ENCODE measurements at regions not wholly inside any gene's neighbourhood (a gene's known extent, or its start where the extent isn't known, plus 50 kb on each side); places are given as distances from the start of the nearest gene placed in this dataset.

GRCh38 chr7:12007576-12007975 lies 175.6 kb upstream of the THSD7A start:
- H4K20me1 ChIP-seq (ENCODE audit: insufficient read depth, low read length) = no peaks in the 10 kb centered on the region
- no peaks in the 10 kb centered on the region for H3K9me3 ChIP-seq (replicated peaks in 1 of 2; ENCODE audit: control insufficient read depth in 1 of 2, insufficient read depth in 1 of 2, low read length in 2 of 2)
- no peaks in the 10 kb centered on the region for H3K4me1 Mint-ChIP-seq
- H3K4me3 Mint-ChIP-seq = no peak overlapping the region
- 67% methylated on average over 1 of the region's 2 CpGs for WGBS (ENCODE audit: insufficient coverage)
- no peak for TF ChIP-seq CTCF (IDR thresholded peaks at IDR 0.05)
- peaks cover 0 to 6% (median 0%) of the 10 kb centered on the region in 7 donors for H3K9me3 Mint-ChIP-seq
- H3K4me2 ChIP-seq (replicated peaks; ENCODE audit: extremely low read depth, low read length, poor library complexity, severe bottlenecking) = no peak overlapping the region
- no peaks in the 10 kb centered on the region for H3K36me3 Mint-ChIP-seq
- no peak overlapping the region for H3K4me3 ChIP-seq (replicated peaks in 1 of 3; ENCODE audit: low read depth in 2 of 3, low read length in 3 of 3)
- intact Hi-C loops (cut with micrococcal nuclease) = no loop called here
- H3K79me2 ChIP-seq (ENCODE audit: insufficient read depth, low read length) = no peaks in the 10 kb centered on the region
- H3K4me1 ChIP-seq (ENCODE audit: control insufficient read depth in 1 of 2, insufficient read depth in 2 of 2, low read length in 2 of 2) = no peaks in the 10 kb centered on the region
- no peak overlapping the region for H3K27ac Mint-ChIP-seq
- no peak overlapping the region for H3K27ac ChIP-seq (ENCODE audit: low read depth in 1 of 2, low read length in 2 of 2)
- no peak overlapping the region for H3K9ac ChIP-seq (ENCODE audit: insufficient read depth, low read length, poor library complexity, severe bottlenecking)
- no peaks in the 10 kb centered on the region for H3K27me3 Mint-ChIP-seq (ENCODE audit: low read depth in 3 of 3)
- H3K36me3 ChIP-seq (replicated peaks in 1 of 2; ENCODE audit: control insufficient read depth in 1 of 2, insufficient read depth in 2 of 2, low read length in 2 of 2) = no peaks in the 10 kb centered on the region
- H3K27me3 ChIP-seq (ENCODE audit: control insufficient read depth in 2 of 2, insufficient read depth in 2 of 2, low read length in 2 of 2) = no peaks in the 10 kb centered on the region
- no peak overlapping the region for H2AFZ ChIP-seq (ENCODE audit: insufficient read depth, low read depth, low read length, poor library complexity, severe bottlenecking)
- no peak for DNase-seq

GRCh38 chr7:12013983-12014382 lies 182.0 kb upstream of the THSD7A start:
- Histone ChIP-seq H2AFZ (ENCODE audit: insufficient read depth, low read depth, low read length, poor library complexity, severe bottlenecking) (no peak overlapping the region), H3K4me3 (replicated peaks in 1 of 3; ENCODE audit: low read depth in 2 of 3, low read length in 3 of 3) (no peak overlapping the region), H3K36me3 (replicated peaks in 1 of 2; ENCODE audit: control insufficient read depth in 1 of 2, insufficient read depth in 2 of 2, low read length in 2 of 2) (no peaks in the 10 kb centered on the region), H3K9ac (ENCODE audit: insufficient read depth, low read length, poor library complexity, severe bottlenecking) (no peak overlapping the region), H4K20me1 (ENCODE audit: insufficient read depth, low read length) (no peaks in the 10 kb centered on the region), H3K9me3 (replicated peaks in 1 of 2; ENCODE audit: control insufficient read depth in 1 of 2, insufficient read depth in 1 of 2, low read length in 2 of 2) (no peaks in the 10 kb centered on the region), H3K4me1 (ENCODE audit: control insufficient read depth in 1 of 2, insufficient read depth in 2 of 2, low read length in 2 of 2) (no peaks in the 10 kb centered on the region), H3K4me2 (replicated peaks; ENCODE audit: extremely low read depth, low read length, poor library complexity, severe bottlenecking) (no peak overlapping the region), H3K27me3 (ENCODE audit: control insufficient read depth in 2 of 2, insufficient read depth in 2 of 2, low read length in 2 of 2) (no peaks in the 10 kb centered on the region), H3K27ac (ENCODE audit: low read depth in 1 of 2, low read length in 2 of 2) (no peak overlapping the region), H3K79me2 (ENCODE audit: insufficient read depth, low read length) (no peaks in the 10 kb centered on the region)
- Mint-ChIP-seq H3K4me3 (no peak overlapping the region), H3K36me3 (no peaks in the 10 kb centered on the region), H3K4me1 (no peaks in the 10 kb centered on the region), H3K27me3 (ENCODE audit: low read depth in 3 of 3) (no peaks in the 10 kb centered on the region), H3K27ac (no peak overlapping the region), H3K9me3 (no peaks in the 10 kb centered on the region)
- WGBS (ENCODE audit: insufficient coverage) = no CpG with 5 or more reads among the region's 1 CpG
- TF ChIP-seq CTCF (IDR thresholded peaks at IDR 0.05) = no peak
- intact Hi-C loops (cut with micrococcal nuclease) = no loop called here
- DNase-seq = no peak
